ENCODE measurements at regions not wholly inside any gene's neighbourhood (a gene's known extent, or its start where the extent isn't known, plus 50 kb on each side); places are given as distances from the start of the nearest gene placed in this dataset.

DNA sequence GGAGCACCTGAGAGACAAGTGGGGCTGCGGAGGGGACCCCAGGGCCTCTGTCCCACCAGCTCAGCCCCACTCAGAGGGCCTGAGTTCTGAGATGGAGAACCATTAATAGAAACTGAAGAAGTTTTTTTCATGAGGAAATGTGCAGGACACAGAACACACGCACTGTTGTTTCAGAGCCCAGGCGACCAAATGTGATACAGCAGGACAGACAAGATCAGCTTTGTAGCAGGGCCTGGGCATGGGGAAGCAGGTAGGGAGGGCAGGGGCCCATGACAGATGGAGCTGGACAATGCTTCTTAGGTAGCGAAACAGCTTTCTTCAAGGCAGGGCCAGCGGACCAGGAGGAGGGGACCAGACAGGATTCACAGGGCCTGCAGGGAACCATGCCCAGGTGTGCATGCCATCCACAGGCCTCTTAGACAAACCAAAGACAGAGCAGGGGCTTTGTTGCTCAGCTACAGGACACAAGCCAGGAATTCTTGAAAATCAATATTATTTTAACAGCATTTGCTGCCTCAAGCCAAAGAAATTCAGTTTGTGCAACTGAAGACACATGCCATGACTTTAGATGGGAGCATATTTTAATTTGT lies 252.8 kb upstream of the GYPC start:
- H3K4me3 ChIP-seq = no peak overlapping the region
- H3K9me3 ChIP-seq (replicated peaks; ENCODE audit: control insufficient read depth, insufficient read depth, low read length) = no peaks in the 10 kb centered on the region
- H3K27ac ChIP-seq (ENCODE audit: control insufficient read depth, insufficient read depth) = no peak overlapping the region
- H3K4me1 ChIP-seq (ENCODE audit: control insufficient read depth, insufficient read depth, low read length) = no peaks in the 10 kb centered on the region
- in situ Hi-C loops (cut with MboI) = no loop called here
- H3K36me3 ChIP-seq (ENCODE audit: control insufficient read depth in 2 of 2, insufficient read depth in 2 of 2, low read length in 1 of 2) = no peaks in the 10 kb centered on the region
- SMC1A ChIA-PET (ENCODE audit: uncharacterized antibody, unreplicated experiment) = no interaction called here
- no TSS peak for BruUV-seq (replicated peaks)
- no peak for DNase-seq (ENCODE audit: low read depth, low spot score)
- no peak overlapping the region for H3K4me2 ChIP-seq (ENCODE audit: control insufficient read depth, insufficient read depth)
- FAIRE-seq = no peak
- CTCF ChIA-PET = no interaction called here
- POLR2A ChIA-PET = no interaction called here
- no peaks in the 10 kb centered on the region for H3K27me3 ChIP-seq (replicated peaks in 1 of 2; ENCODE audit: control insufficient read depth in 2 of 2, insufficient read depth in 2 of 2, low read length in 1 of 2)
- no peaks in the 10 kb centered on the region for H4K20me1 ChIP-seq (ENCODE audit: control insufficient read depth, insufficient read depth)
- intact Hi-C loops (cut with micrococcal nuclease; ENCODE audit: unreplicated experiment) = no loop called here
- no peak for ATAC-seq
- H2AFZ ChIP-seq (ENCODE audit: control insufficient read depth, low read depth, low read length) = no peak overlapping the region
- 58% methylated on average over 5 of the region's 5 CpGs for WGBS (ENCODE audit: insufficient coverage, insufficient replicate concordance, low lambda C conversion rate, missing lambda C conversion rate)
- no peak overlapping the region for H3K9ac ChIP-seq (ENCODE audit: control insufficient read depth, insufficient read depth, low read length)
- RAD21 ChIA-PET (ENCODE audit: unreplicated experiment) = no interaction called here
- TF ChIP-seq CREM (IDR thresholded peaks at IDR 0.05; ENCODE audit: low read depth) (no peak), JUNB (IDR thresholded peaks at IDR 0.05) (no peak), HCFC1 (IDR thresholded peaks at IDR 0.05; ENCODE audit: low read length) (no peak), EED (IDR thresholded peaks at IDR 0.05; ENCODE audit: low read depth) (no peak), CHD2 (IDR thresholded peaks at IDR 0.05; ENCODE audit: borderline replicate concordance, low read depth, low read length) (no peak), IRF4 (IDR thresholded peaks at IDR 0.05; ENCODE audit: low read depth, low read length) (no peak), PKNOX1 (IDR thresholded peaks at IDR 0.05) (no peak), SUZ12 (IDR thresholded peaks at IDR 0.05; ENCODE audit: unreplicated experiment) (no peak), IKZF1 (conservative IDR thresholded peaks at IDR 0.05) (no peak), TARDBP (IDR thresholded peaks at IDR 0.05; ENCODE audit: borderline replicate concordance) (no peak), SMAD1 (IDR thresholded peaks at IDR 0.05; ENCODE audit: low read depth, partially characterized antibody) (no peak)
- TF ChIP-seq, protein P1, sequence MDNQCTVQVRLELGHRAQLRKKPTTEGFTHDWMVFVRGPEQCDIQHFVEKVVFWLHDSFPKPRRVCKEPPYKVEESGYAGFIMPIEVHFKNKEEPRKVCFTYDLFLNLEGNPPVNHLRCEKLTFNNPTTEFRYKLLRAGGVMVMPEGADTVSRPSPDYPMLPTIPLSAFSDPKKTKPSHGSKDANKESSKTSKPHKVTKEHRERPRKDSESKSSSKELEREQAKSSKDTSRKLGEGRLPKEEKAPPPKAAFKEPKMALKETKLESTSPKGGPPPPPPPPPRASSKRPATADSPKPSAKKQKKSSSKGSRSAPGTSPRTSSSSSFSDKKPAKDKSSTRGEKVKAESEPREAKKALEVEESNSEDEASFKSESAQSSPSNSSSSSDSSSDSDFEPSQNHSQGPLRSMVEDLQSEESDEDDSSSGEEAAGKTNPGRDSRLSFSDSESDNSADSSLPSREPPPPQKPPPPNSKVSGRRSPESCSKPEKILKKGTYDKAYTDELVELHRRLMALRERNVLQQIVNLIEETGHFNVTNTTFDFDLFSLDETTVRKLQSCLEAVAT (IDR thresholded peaks at IDR 0.05) = no peak
- no peaks in the 10 kb centered on the region for H3K79me2 ChIP-seq (ENCODE audit: control insufficient read depth, insufficient read depth, low read length)

Measured in GM12878 (cell line).